ENCODE measurements at regions not wholly inside any gene's neighbourhood (a gene's known extent, or its start where the extent isn't known, plus 50 kb on each side); places are given as distances from the start of the nearest gene placed in this dataset.
A peak's percentile ranks its signal among the peaks of the same experiment; 100 is the strongest.

GRCh38 chr14:54322701-54323337 lies 74.0 kb upstream of the CDKN3 start:
- intact Hi-C loops (cut with DNase I): no loop called here
- DNase-seq (no peak), ATAC-seq (no peak)
- 94% methylated on average over 3 of the region's 5 CpGs for WGBS (ENCODE audit: insufficient coverage, low coverage, low lambda C conversion rate, missing lambda C conversion rate)
- TF ChIP-seq POLR2A (IDR thresholded peaks at IDR 0.05) (no peak), CTCF (IDR thresholded peaks at IDR 0.05) (no peak)
- no peaks in the 10 kb centered on the region for H3K27me3 ChIP-seq
- H3K4me3 ChIP-seq: no peak overlapping the region
- H3K4me1 ChIP-seq: no peaks in the 10 kb centered on the region
- H3K27ac ChIP-seq: no peak overlapping the region
- no peaks in the 10 kb centered on the region for H3K36me3 ChIP-seq
- no peaks in the 10 kb centered on the region for H3K9me3 ChIP-seq

- Histone ChIP-seq H3K27ac (no peak overlapping the region), H3K4me1 (no peaks in the 10 kb centered on the region), H3K9me3 (no peaks in the 10 kb centered on the region), H3K4me3 (no peak overlapping the region), H3K36me3 (no peaks in the 10 kb centered on the region), H3K27me3 (no peaks in the 10 kb centered on the region)
- no peak for TF ChIP-seq CTCF (IDR thresholded peaks at IDR 0.05)
- no peak for TF ChIP-seq POLR2A (IDR thresholded peaks at IDR 0.05)
- intact Hi-C loops (cut with DNase I): no loop called here
- DNase-seq (no peak), ATAC-seq (no peak)
- 80% methylated on average over 1 of the region's 1 CpG for WGBS (ENCODE audit: insufficient coverage, low coverage, low lambda C conversion rate, missing lambda C conversion rate)
These were observed 71.0 kb upstream of the CDKN3 start for GRCh38 chr14:54325766-54326165.

GRCh38 chr14:54329082-54329695 lies 67.6 kb upstream of the CDKN3 start:
- WGBS (ENCODE audit: insufficient coverage, low coverage, low lambda C conversion rate, missing lambda C conversion rate): 24% methylated on average over 11 of the region's 11 CpGs
- Histone ChIP-seq H3K36me3 (no peaks in the 10 kb centered on the region), H3K4me3 (no peak overlapping the region), H3K9me3 (no peaks in the 10 kb centered on the region), H3K27ac (no peak overlapping the region), H3K27me3 (no peaks in the 10 kb centered on the region), H3K4me1 (no peaks in the 10 kb centered on the region)
- intact Hi-C loops (cut with DNase I): no loop called here
- TF ChIP-seq CTCF (IDR thresholded peaks at IDR 0.05) (peak; percentile 54 to 65 (median 61)), POLR2A (IDR thresholded peaks at IDR 0.05) (no peak)
- peak in 2 of 3 donors; percentile 34 to 54 for DNase-seq
- ATAC-seq: peak; percentile 85 to 96 (median 88)

GRCh38 chr14:54330876-54331275 lies 65.9 kb upstream of the CDKN3 start:
- no peaks in the 10 kb centered on the region for H3K36me3 ChIP-seq
- H3K27me3 ChIP-seq: no peaks in the 10 kb centered on the region
- no peaks in the 10 kb centered on the region for H3K4me1 ChIP-seq
- peak in 2 of 4 donors; percentile 17 to 51 for ATAC-seq
- no peaks in the 10 kb centered on the region for H3K9me3 ChIP-seq
- no peak for DNase-seq
- no peak for TF ChIP-seq CTCF (IDR thresholded peaks at IDR 0.05)
- TF ChIP-seq POLR2A (IDR thresholded peaks at IDR 0.05): no peak
- H3K4me3 ChIP-seq: no peak overlapping the region
- WGBS (ENCODE audit: insufficient coverage, low coverage, low lambda C conversion rate, missing lambda C conversion rate): 43% methylated on average over 5 of the region's 5 CpGs
- H3K27ac ChIP-seq: no peak overlapping the region
- intact Hi-C loops (cut with DNase I): no loop called here

Data from right lobe of liver (tissue), 6 donors.